GM12891 (cell line): ENCODE measurements at regions not wholly inside any gene's neighbourhood (a gene's known extent, or its start where the extent isn't known, plus 50 kb on each side); places are given as distances from the start of the nearest gene placed in this dataset.

Source experiments
- DNase-seq: peaks from one replicate; pipeline ENCODE4 v3.0.0; 2011; ENCODE audit warnings: low spot score; ENCODE audit not compliant: insufficient read length
- FAIRE-seq: peaks from 2 replicates; lab custom pipeline; 2011; peaks lifted over from hg19 to GRCh38; lab: Jason Lieb, UNC
- PAX5 ChIP-seq: IDR thresholded peaks from 2 replicates; pipeline ENCODE4 v1.6.1; 2011; ENCODE audit warnings: low read length, moderate library complexity, mild to moderate bottlenecking; ENCODE audit not compliant: insufficient read depth, severe bottlenecking
- POLR2A ChIP-seq: IDR thresholded peaks from 2 replicates; pipeline ENCODE4 v1.6.1; 2011; ENCODE audit warnings: low read depth, low read length, control low read depth
- POLR2AphosphoS5 ChIP-seq: IDR thresholded peaks from 2 replicates; pipeline ENCODE4 v1.6.1; 2011; ENCODE audit warnings: low read depth, low read length, control low read depth
- POU2F2 ChIP-seq: IDR thresholded peaks from 2 replicates; pipeline ENCODE4 v1.6.1; 2011; ENCODE audit warnings: low read depth, mild to moderate bottlenecking, control low read depth, low read length, moderate library complexity
- SPI1 ChIP-seq: IDR thresholded peaks from 2 replicates; pipeline ENCODE4 v1.6.1; 2011; ENCODE audit warnings: low read depth, low read length, control low read depth
- TAF1 ChIP-seq: IDR thresholded peaks from 2 replicates; pipeline ENCODE4 v1.6.1; 2011; ENCODE audit warnings: low read depth, low read length, control low read depth

- no peak for TF ChIP-seq POLR2AphosphoS5
- no peak for TF ChIP-seq SPI1
- TF ChIP-seq POLR2A = no peak
- no peak for TF ChIP-seq TAF1
- TF ChIP-seq POU2F2 = no peak
- no peak for TF ChIP-seq PAX5
- DNase-seq = no peak
- FAIRE-seq = no peak
These were observed 414.8 kb upstream of the FIGN start for GRCh38 chr2:164150604-164151003.

GRCh38 chr2:164146441-164146840 lies 410.6 kb upstream of the FIGN start:
- TF ChIP-seq SPI1 (no peak), PAX5 (no peak), POLR2AphosphoS5 (no peak), POU2F2 (no peak), POLR2A (no peak), TAF1 (no peak)
- no peak for FAIRE-seq
- DNase-seq = no peak

- no peak for DNase-seq
- TF ChIP-seq POLR2AphosphoS5 = no peak
- TF ChIP-seq PAX5 = no peak
- TF ChIP-seq TAF1 = no peak
- no peak for FAIRE-seq
These were observed 409.5 kb upstream of the FIGN start for GRCh38 chr2:164145093-164145987.

- no peak for FAIRE-seq
- TF ChIP-seq POU2F2 (no peak), POLR2A (no peak), POLR2AphosphoS5 (no peak), SPI1 (no peak)
- DNase-seq = no peak
These were observed 407.5 kb upstream of the FIGN start for GRCh38 chr2:164143183-164143930.

GRCh38 chr2:164142755-164143154 lies 406.9 kb upstream of the FIGN start:
- FAIRE-seq (no peak), DNase-seq (no peak)
- no peak for TF ChIP-seq TAF1
- TF ChIP-seq POU2F2 = no peak
- TF ChIP-seq POLR2AphosphoS5 = no peak
- no peak for TF ChIP-seq POLR2A
- TF ChIP-seq PAX5 = no peak
- no peak for TF ChIP-seq SPI1

- TF ChIP-seq POLR2A = no peak
- TF ChIP-seq SPI1 = no peak
- no peak for TF ChIP-seq POU2F2
- TF ChIP-seq PAX5 = no peak
- no peak for TF ChIP-seq TAF1
- no peak for TF ChIP-seq POLR2AphosphoS5
- FAIRE-seq = no peak
- DNase-seq = no peak
These were observed 405.5 kb upstream of the FIGN start for GRCh38 chr2:164141271-164141670.

- DNase-seq (no peak), FAIRE-seq (no peak)
- TF ChIP-seq POLR2A = no peak
- no peak for TF ChIP-seq PAX5
- TF ChIP-seq TAF1 = no peak
- TF ChIP-seq SPI1 = no peak
- TF ChIP-seq POU2F2 = no peak
- no peak for TF ChIP-seq POLR2AphosphoS5
These were observed 402.9 kb upstream of the FIGN start for GRCh38 chr2:164138750-164139149.

GRCh38 chr2:164134336-164134735 lies 398.5 kb upstream of the FIGN start:
- no peak for DNase-seq
- no peak for FAIRE-seq
- no peak for TF ChIP-seq SPI1

- TF ChIP-seq TAF1 (no peak), POU2F2 (no peak), POLR2AphosphoS5 (no peak), POLR2A (no peak), PAX5 (no peak), SPI1 (no peak)
- DNase-seq = no peak
- FAIRE-seq = no peak
These were observed 392.2 kb upstream of the FIGN start for GRCh38 chr2:164127971-164128527.
